K562 (cell line): ENCODE measurements at regions not wholly inside any gene's neighbourhood (a gene's known extent, or its start where the extent isn't known, plus 50 kb on each side); places are given as distances from the start of the nearest gene placed in this dataset.
A peak's percentile ranks its signal among the peaks of the same experiment; 100 is the strongest.

Source experiments
- FIP1L1 ChIP-seq: fragments of 200-400 bp; formaldehyde crosslinking; IDR thresholded peaks from 2 replicates; pipeline ENCODE4 v1.6.1; 2018; ENCODE audit warnings: mild to moderate bottlenecking, low read depth, low read length; ENCODE audit not compliant: poor library complexity, severe bottlenecking
- JUN ChIP-seq, 2 experiments: sonication (generic) in 1 of 2; formaldehyde crosslinking in 1 of 2; IDR thresholded peaks; 2 replicates each; pipeline versions ENCODE4 v1.6.1 to v1.8.0; 2012 to 2022; ENCODE audit warnings: borderline replicate concordance in 2 of 2, mild to moderate bottlenecking in 2 of 2, improper control_type of control experiment in 1 of 2, low read depth in 1 of 2, low read length in 1 of 2, missing genetic modification reagents in 1 of 2
- JUNB ChIP-seq: fragments of 450-650 bp; formaldehyde crosslinking; conservative IDR thresholded peaks from 2 replicates; pipeline ENCODE4 v1.4.0; 2020; ENCODE audit warnings: mild to moderate bottlenecking
- JUND ChIP-seq, 2 experiments: IDR thresholded peaks; 2 replicates in 1 of 2; 3 replicates in 1 of 2; pipeline ENCODE4 v1.6.1; 2011; ENCODE audit warnings: borderline replicate concordance in 2 of 2, low read depth in 2 of 2, low read length in 2 of 2, improper control_type of control experiment in 1 of 2, missing biosample characterization in 1 of 2, missing genetic modification characterization in 1 of 2, missing genetic modification reagents in 1 of 2
- MAZ ChIP-seq, 2 experiments: fragments of 450-650 bp in 1 of 2; sonication (generic) in 1 of 2; formaldehyde crosslinking; IDR thresholded peaks in 1 of 2; conservative IDR thresholded peaks in 1 of 2; 2 replicates each; pipeline versions ENCODE4 v1.4.0 to v1.5.0; 2020; ENCODE audit warnings: mild to moderate bottlenecking in 1 of 2, missing genetic modification reagents in 1 of 2
- NFRKB ChIP-seq: fragments of 450-650 bp; IDR thresholded peaks from 2 replicates; pipeline ENCODE4 v1.6.1; 2016; ENCODE audit warnings: low read depth
- SMAD2 ChIP-seq: fragments of 150-350 bp; IDR thresholded peaks from 2 replicates; pipeline ENCODE4 v1.6.1; 2014; ENCODE audit warnings: low read depth, mild to moderate bottlenecking, low read length
- SMC3 ChIP-seq: conservative IDR thresholded peaks from 2 replicates; pipeline ENCODE4 v1.6.1; 2011; ENCODE audit warnings: low read depth, low read length, improper control_type of control experiment; ENCODE audit not compliant: insufficient read depth
- SRSF3 ChIP-seq: fragments of 200-400 bp; formaldehyde crosslinking; IDR thresholded peaks from 2 replicates; pipeline ENCODE4 v1.6.1; 2016; ENCODE audit warnings: mild to moderate bottlenecking, low read length, moderate library complexity; ENCODE audit not compliant: insufficient read depth
- STAT5B ChIP-seq: fragments of 250-450 bp; sonication (Bioruptor Pico); IDR thresholded peaks from 2 replicates; pipeline ENCODE4 v1.8.0; 2021; ENCODE audit warnings: mild to moderate bottlenecking, inconsistent platforms
- ZNF232 ChIP-seq: sonication (generic); formaldehyde crosslinking; IDR thresholded peaks from 2 replicates; pipeline ENCODE4 v1.8.0; 2022; ENCODE audit warnings: mild to moderate bottlenecking, missing genetic modification reagents
- TF ChIP-seq, protein P1 (sequence below): sonication (generic); formaldehyde crosslinking; IDR thresholded peaks from 2 replicates; pipeline ENCODE4 v1.8.0; 2022; ENCODE audit warnings: missing genetic modification reagents, mild to moderate bottlenecking, borderline replicate concordance
- TF ChIP-seq, protein P2 (sequence below): IDR thresholded peaks from 2 replicates; pipeline ENCODE4 v1.6.1; 2011; ENCODE audit warnings: borderline replicate concordance, low read depth, mild to moderate bottlenecking, moderate library complexity, low read length; ENCODE audit not compliant: insufficient read depth, poor library complexity, severe bottlenecking
- TF ChIP-seq, protein P3 (sequence below): fragments of 250-450 bp; sonication (Bioruptor Pico); IDR thresholded peaks from 2 replicates; pipeline ENCODE4 v1.5.0; 2021; ENCODE audit warnings: mild to moderate bottlenecking, moderate library complexity
- TF ChIP-seq, protein P4 (sequence below): sonication (generic); formaldehyde crosslinking; IDR thresholded peaks from 2 replicates; pipeline ENCODE4 v1.5.0; 2020; ENCODE audit warnings: missing genetic modification reagents
- TF ChIP-seq, protein P5 (sequence below): IDR thresholded peaks from 2 replicates; pipeline ENCODE4 v1.6.1; 2012; ENCODE audit warnings: low read depth, low read length, improper control_type of control experiment, borderline replicate concordance

DNA sequence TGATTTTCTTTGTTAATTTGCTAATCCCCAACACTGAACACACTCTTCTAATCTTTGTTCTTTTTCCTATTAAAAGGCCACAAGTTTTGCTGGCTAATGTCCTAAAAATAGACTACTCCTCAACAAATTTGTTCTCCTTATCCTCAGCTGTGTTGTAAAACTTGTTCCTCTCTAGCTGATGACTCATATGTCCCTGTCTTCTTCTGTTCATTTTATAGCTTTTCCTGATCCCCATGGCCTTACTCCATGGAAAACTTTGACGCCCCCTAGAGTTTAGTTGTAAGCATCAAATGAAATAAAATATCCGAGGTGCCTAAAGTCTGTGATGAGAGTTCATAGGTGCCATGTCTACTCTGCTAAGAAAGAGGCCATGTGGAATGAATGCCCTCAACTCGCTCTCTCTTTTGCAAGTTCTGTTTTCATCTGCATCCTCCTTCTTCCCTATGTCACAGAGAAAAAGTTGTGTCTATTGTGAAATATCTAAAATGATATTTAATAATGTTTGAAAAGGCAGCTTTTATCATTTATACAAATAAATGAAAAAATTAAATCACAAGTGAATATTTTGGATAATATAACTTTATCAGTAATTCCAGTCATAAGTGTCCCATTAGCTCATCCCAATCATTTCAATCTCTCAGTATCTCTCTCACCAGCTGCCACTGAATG, 237.9 kb downstream of the IPO8 start (continued):
- TF ChIP-seq, protein P1, sequence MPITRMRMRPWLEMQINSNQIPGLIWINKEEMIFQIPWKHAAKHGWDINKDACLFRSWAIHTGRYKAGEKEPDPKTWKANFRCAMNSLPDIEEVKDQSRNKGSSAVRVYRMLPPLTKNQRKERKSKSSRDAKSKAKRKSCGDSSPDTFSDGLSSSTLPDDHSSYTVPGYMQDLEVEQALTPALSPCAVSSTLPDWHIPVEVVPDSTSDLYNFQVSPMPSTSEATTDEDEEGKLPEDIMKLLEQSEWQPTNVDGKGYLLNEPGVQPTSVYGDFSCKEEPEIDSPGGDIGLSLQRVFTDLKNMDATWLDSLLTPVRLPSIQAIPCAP (CRISPR knock-in tag) = no peak
- TF ChIP-seq, protein P2, sequence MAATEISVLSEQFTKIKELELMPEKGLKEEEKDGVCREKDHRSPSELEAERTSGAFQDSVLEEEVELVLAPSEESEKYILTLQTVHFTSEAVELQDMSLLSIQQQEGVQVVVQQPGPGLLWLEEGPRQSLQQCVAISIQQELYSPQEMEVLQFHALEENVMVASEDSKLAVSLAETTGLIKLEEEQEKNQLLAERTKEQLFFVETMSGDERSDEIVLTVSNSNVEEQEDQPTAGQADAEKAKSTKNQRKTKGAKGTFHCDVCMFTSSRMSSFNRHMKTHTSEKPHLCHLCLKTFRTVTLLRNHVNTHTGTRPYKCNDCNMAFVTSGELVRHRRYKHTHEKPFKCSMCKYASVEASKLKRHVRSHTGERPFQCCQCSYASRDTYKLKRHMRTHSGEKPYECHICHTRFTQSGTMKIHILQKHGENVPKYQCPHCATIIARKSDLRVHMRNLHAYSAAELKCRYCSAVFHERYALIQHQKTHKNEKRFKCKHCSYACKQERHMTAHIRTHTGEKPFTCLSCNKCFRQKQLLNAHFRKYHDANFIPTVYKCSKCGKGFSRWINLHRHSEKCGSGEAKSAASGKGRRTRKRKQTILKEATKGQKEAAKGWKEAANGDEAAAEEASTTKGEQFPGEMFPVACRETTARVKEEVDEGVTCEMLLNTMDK = peak; percentile 55
- TF ChIP-seq SRSF3 (no peak), MAZ (CRISPR knock-in tag; conservative IDR thresholded peaks at IDR 0.05 in 1 of 2, IDR thresholded peaks at IDR 0.05 in 1 of 2) (no peak), FIP1L1 (no peak), JUND (IDR thresholded peaks at IDR 0.05; ENCODE audit: borderline replicate concordance, low read depth, low read length) (peak; percentile 91), JUND (tag; IDR thresholded peaks at IDR 0.05; ENCODE audit: borderline replicate concordance, low read depth, low read length) (peak; percentile 94), JUN (IDR thresholded peaks at IDR 0.05; ENCODE audit: borderline replicate concordance, low read depth, low read length) (peak; percentile 76), JUN (CRISPR knock-in tag; IDR thresholded peaks at IDR 0.05; ENCODE audit: borderline replicate concordance) (no peak), JUNB (CRISPR knock-in tag) (0 out of 2 replicates have a peak, but pooled peaks have one; percentile 31), STAT5B (no peak), SMC3 (0 out of 2 replicates have a peak, but pooled peaks have one; percentile 17), SMAD2 (no peak), NFRKB (no peak), ZNF232 (CRISPR knock-in tag) (no peak)
- TF ChIP-seq, protein P3, sequence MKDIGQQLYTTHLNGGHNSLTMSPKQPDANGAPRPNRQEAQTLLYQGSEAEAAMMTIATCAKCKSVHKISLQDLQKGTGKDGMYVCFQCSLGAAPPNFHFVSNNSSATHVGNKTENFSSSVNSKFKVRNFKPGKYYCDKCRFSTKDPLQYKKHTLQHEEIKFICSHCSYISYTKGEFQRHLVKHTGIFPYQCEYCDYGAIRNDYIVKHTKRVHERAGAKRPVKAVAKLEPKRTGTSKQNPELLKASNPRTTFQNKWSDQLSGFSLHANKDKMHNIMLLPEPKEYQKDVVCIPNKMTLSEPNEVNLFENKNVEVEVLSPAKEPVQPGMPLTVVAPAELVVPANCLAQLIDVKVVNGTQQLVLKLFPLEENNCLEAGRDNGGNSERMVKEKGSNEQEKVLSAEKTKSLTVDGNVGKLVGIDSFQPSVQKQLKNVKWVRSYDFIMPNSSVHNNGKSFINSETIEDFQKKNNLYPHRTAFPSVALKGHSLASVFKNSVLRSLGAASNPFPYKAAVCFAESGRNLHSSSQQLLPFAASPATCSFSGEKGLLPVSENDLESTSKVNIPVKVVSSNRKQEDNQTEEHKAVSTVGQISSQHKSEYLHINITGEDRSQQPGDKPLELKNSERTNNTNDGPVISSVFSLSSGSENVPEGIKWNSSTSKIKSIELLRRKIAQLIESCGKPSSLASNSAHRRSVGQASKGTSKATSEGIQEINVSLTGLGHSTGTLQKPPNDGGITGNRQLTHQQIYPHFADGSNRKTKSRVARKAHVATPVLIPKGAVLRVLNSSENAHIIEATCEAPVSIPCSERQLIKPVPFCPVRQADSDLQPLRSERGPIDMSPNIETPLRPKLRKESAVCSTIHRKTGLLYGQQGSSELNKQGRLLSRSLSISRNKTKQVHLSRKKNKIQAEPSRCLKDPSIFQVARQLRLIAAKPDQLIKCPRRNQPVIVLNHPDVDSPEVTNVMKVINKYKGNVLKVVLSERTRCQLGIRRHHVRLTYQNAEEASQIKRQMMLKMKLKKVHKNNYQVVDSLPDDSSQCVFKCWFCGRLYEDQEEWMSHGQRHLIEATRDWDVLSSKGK (CRISPR knock-in tag) = no peak
- TF ChIP-seq, protein P4, sequence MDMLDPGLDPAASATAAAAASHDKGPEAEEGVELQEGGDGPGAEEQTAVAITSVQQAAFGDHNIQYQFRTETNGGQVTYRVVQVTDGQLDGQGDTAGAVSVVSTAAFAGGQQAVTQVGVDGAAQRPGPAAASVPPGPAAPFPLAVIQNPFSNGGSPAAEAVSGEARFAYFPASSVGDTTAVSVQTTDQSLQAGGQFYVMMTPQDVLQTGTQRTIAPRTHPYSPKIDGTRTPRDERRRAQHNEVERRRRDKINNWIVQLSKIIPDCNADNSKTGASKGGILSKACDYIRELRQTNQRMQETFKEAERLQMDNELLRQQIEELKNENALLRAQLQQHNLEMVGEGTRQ = no peak
- TF ChIP-seq, protein P5, sequence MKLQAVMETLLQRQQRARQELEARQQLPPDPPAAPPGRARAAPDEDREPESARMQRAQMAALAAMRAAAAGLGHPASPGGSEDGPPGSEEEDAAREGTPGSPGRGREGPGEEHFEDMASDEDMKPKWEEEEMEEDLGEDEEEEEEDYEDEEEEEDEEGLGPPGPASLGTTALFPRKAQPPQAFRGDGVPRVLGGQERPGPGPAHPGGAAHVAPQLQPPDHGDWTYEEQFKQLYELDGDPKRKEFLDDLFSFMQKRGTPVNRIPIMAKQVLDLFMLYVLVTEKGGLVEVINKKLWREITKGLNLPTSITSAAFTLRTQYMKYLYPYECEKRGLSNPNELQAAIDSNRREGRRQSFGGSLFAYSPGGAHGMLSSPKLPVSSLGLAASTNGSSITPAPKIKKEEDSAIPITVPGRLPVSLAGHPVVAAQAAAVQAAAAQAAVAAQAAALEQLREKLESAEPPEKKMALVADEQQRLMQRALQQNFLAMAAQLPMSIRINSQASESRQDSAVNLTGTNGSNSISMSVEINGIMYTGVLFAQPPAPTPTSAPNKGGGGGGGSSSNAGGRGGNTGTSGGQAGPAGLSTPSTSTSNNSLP = peak; percentile 89; the same call in 1 of the 2 replicates
